Tibial artery (tissue), 4 donors: ENCODE measurements at regions not wholly inside any gene's neighbourhood (a gene's known extent, or its start where the extent isn't known, plus 50 kb on each side); places are given as distances from the start of the nearest gene placed in this dataset.

ENCODE experiments used
- DNase-seq, 2 donors: peaks; one replicate each; pipeline ENCODE4 v3.0.0-alpha.2; 2019
- H3K27ac ChIP-seq, 2 donors: fragments of 200-600 bp; sonication (generic) in 1 of 2; 1 replicate in 1 of 2; 2 replicates in 1 of 2; pipeline ENCODE4 v1.5.1; 2018 to 2019; ENCODE audit warnings: mild to moderate bottlenecking in 1 of 2
- H3K27me3 ChIP-seq, 2 donors: fragments of 200-600 bp; sonication (generic) in 1 of 2; one replicate each; pipeline versions ENCODE4 v1.5.1 to v1.6.0; 2016 to 2019
- H3K36me3 ChIP-seq, 3 donors: fragments of 200-600 bp; sonication (generic) in 2 of 3; one replicate each; pipeline ENCODE4 v1.5.1; 2016 to 2019; ENCODE audit warnings: mild to moderate bottlenecking in 2 of 3
- H3K4me1 ChIP-seq, 4 donors: fragments of 200-600 bp; sonication (generic) in 2 of 4; 1 replicate in 3 of 4; 2 replicates in 1 of 4; pipeline ENCODE4 v1.5.1; 2016 to 2019
- H3K4me3 ChIP-seq, 2 donors: fragments of 200-600 bp; sonication (generic) in 1 of 2; 1 replicate in 1 of 2; 2 replicates in 1 of 2; pipeline ENCODE4 v1.5.1; 2018 to 2019; ENCODE audit warnings: mild to moderate bottlenecking in 2 of 2
- H3K9me3 ChIP-seq, 3 donors: fragments of 200-600 bp; sonication (generic) in 1 of 3; one replicate each; pipeline ENCODE4 v1.5.1; 2016 to 2019
- CTCF ChIP-seq, 2 experiments: fragments of 200-600 bp in 1 of 2; fragments of 450-650 bp in 1 of 2; IDR thresholded peaks; one replicate each; pipeline ENCODE4 v1.5.1; 2017 to 2019; ENCODE audit warnings: antibody characterized with exemption in 2 of 2, mild to moderate bottlenecking in 1 of 2, moderate library complexity in 1 of 2
- intact Hi-C: fragments of 100-400 bp; cut with DNase I; formaldehyde crosslinking; loops from one replicate; pipeline ENCODE4 v1.15.0; 2023; ENCODE audit warnings: low total_unique reads

GRCh38 chr13:79867254-79867653 is 386.3 kb downstream of the NDFIP2 start:
- TF ChIP-seq CTCF (IDR thresholded peaks at IDR 0.05), result no peak
- H3K9me3 ChIP-seq, result no peaks in the 10 kb centered on the region
- DNase-seq, result no peak
- intact Hi-C loops, result no loop called here
- no peaks in the 10 kb centered on the region for H3K36me3 ChIP-seq
- H3K4me1 ChIP-seq, result no peaks in the 10 kb centered on the region
- no peak overlapping the region for H3K4me3 ChIP-seq
- no peaks in the 10 kb centered on the region for H3K27me3 ChIP-seq
- no peak overlapping the region for H3K27ac ChIP-seq

- intact Hi-C loops, result no loop called here
- Histone ChIP-seq H3K27ac (no peak overlapping the region), H3K9me3 (no peaks in the 10 kb centered on the region), H3K27me3 (no peaks in the 10 kb centered on the region), H3K4me3 (no peak overlapping the region), H3K4me1 (no peaks in the 10 kb centered on the region), H3K36me3 (no peaks in the 10 kb centered on the region)
- no peak for TF ChIP-seq CTCF (IDR thresholded peaks at IDR 0.05)
- no peak for DNase-seq
Measured at GRCh38 chr13:79866436-79866835, 385.5 kb downstream of the NDFIP2 start.

GRCh38 chr13:79862515-79862914 is 381.6 kb downstream of the NDFIP2 start:
- Histone ChIP-seq H3K9me3 (no peaks in the 10 kb centered on the region), H3K4me1 (no peaks in the 10 kb centered on the region), H3K4me3 (no peak overlapping the region), H3K36me3 (no peaks in the 10 kb centered on the region), H3K27ac (no peak overlapping the region), H3K27me3 (no peaks in the 10 kb centered on the region)
- no peak for TF ChIP-seq CTCF (IDR thresholded peaks at IDR 0.05)
- no peak for DNase-seq
- intact Hi-C loops, result no loop called here

- no peak for TF ChIP-seq CTCF (IDR thresholded peaks at IDR 0.05)
- no peak overlapping the region for H3K4me3 ChIP-seq
- no peak overlapping the region for H3K27ac ChIP-seq
- no peaks in the 10 kb centered on the region for H3K9me3 ChIP-seq
- H3K27me3 ChIP-seq, result no peaks in the 10 kb centered on the region
- no peaks in the 10 kb centered on the region for H3K36me3 ChIP-seq
- intact Hi-C loops, result no loop called here
- no peaks in the 10 kb centered on the region for H3K4me1 ChIP-seq
- no peak for DNase-seq
Measured at GRCh38 chr13:79861731-79862130, 380.8 kb downstream of the NDFIP2 start.

- DNase-seq, result no peak
- H3K27me3 ChIP-seq, result no peaks in the 10 kb centered on the region
- no peak for TF ChIP-seq CTCF (IDR thresholded peaks at IDR 0.05)
- H3K9me3 ChIP-seq, result no peaks in the 10 kb centered on the region
- H3K36me3 ChIP-seq, result no peaks in the 10 kb centered on the region
- H3K4me1 ChIP-seq, result no peaks in the 10 kb centered on the region
- no peak overlapping the region for H3K4me3 ChIP-seq
- H3K27ac ChIP-seq, result no peak overlapping the region
- intact Hi-C loops, result no loop called here
Measured at GRCh38 chr13:79860791-79861190, 379.8 kb downstream of the NDFIP2 start.

- Histone ChIP-seq H3K27me3 (no peaks in the 10 kb centered on the region), H3K27ac (no peak overlapping the region), H3K4me3 (no peak overlapping the region), H3K9me3 (no peaks in the 10 kb centered on the region), H3K4me1 (no peaks in the 10 kb centered on the region), H3K36me3 (no peaks in the 10 kb centered on the region)
- intact Hi-C loops, result no loop called here
- DNase-seq, result no peak
- TF ChIP-seq CTCF (IDR thresholded peaks at IDR 0.05), result no peak
Measured at GRCh38 chr13:79859756-79860155, 378.8 kb downstream of the NDFIP2 start.
